ENCODE measurements at regions not wholly inside any gene's neighbourhood (a gene's known extent, or its start where the extent isn't known, plus 50 kb on each side); places are given as distances from the start of the nearest gene placed in this dataset.

DNA sequence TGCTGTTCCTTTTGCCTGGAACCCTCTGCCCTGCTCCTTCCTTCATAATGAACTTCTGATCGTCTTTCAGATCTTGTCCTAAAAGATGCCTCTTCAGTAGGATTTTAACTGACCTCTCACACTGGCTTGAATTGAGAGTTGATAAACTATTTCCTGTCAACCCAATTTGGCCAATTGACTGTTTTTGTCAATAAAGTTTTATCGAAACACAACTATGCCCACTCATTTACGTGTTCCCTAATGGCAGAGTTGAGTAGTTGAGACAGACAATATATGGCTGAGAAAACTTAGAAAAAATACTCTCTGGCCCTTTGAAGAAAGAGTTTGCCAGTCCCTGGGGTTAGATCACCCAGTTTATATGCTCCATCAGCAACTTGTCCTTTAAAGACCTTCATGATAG lies 171.7 kb upstream of the TBX3 start:
- ATAC-seq: no peak
- TF ChIP-seq POLR2A (IDR thresholded peaks at IDR 0.05): no peak
- TF ChIP-seq, protein P1, sequence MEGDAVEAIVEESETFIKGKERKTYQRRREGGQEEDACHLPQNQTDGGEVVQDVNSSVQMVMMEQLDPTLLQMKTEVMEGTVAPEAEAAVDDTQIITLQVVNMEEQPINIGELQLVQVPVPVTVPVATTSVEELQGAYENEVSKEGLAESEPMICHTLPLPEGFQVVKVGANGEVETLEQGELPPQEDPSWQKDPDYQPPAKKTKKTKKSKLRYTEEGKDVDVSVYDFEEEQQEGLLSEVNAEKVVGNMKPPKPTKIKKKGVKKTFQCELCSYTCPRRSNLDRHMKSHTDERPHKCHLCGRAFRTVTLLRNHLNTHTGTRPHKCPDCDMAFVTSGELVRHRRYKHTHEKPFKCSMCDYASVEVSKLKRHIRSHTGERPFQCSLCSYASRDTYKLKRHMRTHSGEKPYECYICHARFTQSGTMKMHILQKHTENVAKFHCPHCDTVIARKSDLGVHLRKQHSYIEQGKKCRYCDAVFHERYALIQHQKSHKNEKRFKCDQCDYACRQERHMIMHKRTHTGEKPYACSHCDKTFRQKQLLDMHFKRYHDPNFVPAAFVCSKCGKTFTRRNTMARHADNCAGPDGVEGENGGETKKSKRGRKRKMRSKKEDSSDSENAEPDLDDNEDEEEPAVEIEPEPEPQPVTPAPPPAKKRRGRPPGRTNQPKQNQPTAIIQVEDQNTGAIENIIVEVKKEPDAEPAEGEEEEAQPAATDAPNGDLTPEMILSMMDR (IDR thresholded peaks at IDR 0.05 in 4 of 5, conservative IDR thresholded peaks at IDR 0.05 in 1 of 5): no peak
- intact Hi-C loops (cut with DNase I; ENCODE audit: low total_unique reads) (no loop called here), in situ Hi-C loops (cut with MboI; ENCODE audit: low sequenced_read_pairs in 4 of 4) (no loop called here)
- no peak for DNase-seq
- Histone ChIP-seq H3K27me3 (peaks cover 0 to 2% (median 0%) of the 10 kb centered on the region in 3 donors), H3K4me1 (no peaks in the 10 kb centered on the region), H3K9me3 (no peaks in the 10 kb centered on the region), H3K4me3 (no peak overlapping the region), H3K36me3 (no peaks in the 10 kb centered on the region), H3K27ac (no peak overlapping the region)

DNA sequence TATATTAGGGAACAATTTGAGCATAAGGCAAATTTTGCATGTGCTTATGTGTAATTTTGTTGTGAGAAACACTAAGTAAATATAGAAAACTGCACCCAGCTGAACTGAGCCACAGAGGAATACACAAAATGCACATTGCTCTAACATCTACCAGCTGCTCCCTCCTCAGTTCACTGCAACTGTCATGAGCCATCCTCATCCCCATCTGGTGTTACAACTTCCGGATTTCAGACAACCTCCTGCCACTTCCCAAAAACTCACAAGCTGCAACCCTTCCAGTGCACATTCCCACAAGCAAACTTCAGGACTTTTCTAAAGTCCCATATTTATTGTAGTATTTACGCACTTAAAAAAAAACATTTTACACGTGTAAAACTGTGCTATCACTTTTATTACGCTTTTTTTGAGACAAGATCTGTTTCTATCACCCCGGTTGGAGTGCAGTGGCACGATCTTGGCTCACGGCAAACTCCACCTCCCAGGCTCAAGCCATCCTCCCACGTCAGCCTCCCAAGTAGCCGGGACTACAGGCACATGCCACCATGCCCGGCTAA lies 169.1 kb upstream of the TBX3 start:
- ATAC-seq (no peak), DNase-seq (no peak)
- TF ChIP-seq POLR2A (IDR thresholded peaks at IDR 0.05): no peak
- TF ChIP-seq, protein P1 (IDR thresholded peaks at IDR 0.05 in 4 of 5, conservative IDR thresholded peaks at IDR 0.05 in 1 of 5): no peak
- in situ Hi-C loops (cut with MboI; ENCODE audit: low sequenced_read_pairs in 4 of 4) (no loop called here), intact Hi-C loops (cut with DNase I; ENCODE audit: low total_unique reads) (no loop called here)
- Histone ChIP-seq H3K27ac (no peak overlapping the region), H3K36me3 (no peaks in the 10 kb centered on the region), H3K4me1 (no peaks in the 10 kb centered on the region), H3K27me3 (no peaks in the 10 kb centered on the region), H3K4me3 (no peak overlapping the region), H3K9me3 (no peaks in the 10 kb centered on the region)

DNA sequence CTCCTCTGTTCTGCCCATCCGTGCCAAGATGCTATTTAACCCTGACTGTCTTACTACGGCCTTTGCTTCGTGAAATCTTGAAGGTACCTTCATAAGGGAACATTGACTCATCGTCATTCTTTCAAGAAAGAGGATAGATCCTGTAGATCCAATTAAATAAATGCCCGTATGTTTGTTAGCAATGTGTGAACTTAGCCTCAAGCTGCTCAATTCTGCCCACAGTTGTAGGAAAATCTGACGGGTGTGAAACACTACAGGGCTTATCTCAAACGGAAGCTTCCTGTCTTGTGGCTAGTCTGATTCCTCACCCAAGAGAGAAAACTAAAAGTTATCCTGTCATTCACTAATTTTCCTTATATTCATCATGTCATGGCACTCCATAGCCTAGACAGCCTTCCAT lies 168.0 kb upstream of the TBX3 start:
- H3K27me3 ChIP-seq: no peaks in the 10 kb centered on the region
- DNase-seq (no peak), ATAC-seq (no peak)
- H3K4me1 ChIP-seq: no peaks in the 10 kb centered on the region
- TF ChIP-seq, protein P1 (IDR thresholded peaks at IDR 0.05 in 4 of 5, conservative IDR thresholded peaks at IDR 0.05 in 1 of 5): no peak
- no peak for TF ChIP-seq POLR2A (IDR thresholded peaks at IDR 0.05)
- no peak overlapping the region for H3K27ac ChIP-seq
- no peaks in the 10 kb centered on the region for H3K36me3 ChIP-seq
- no peaks in the 10 kb centered on the region for H3K9me3 ChIP-seq
- H3K4me3 ChIP-seq: no peak overlapping the region
- in situ Hi-C loops (cut with MboI; ENCODE audit: low sequenced_read_pairs in 4 of 4): no loop called here
- intact Hi-C loops (cut with DNase I; ENCODE audit: low total_unique reads): no loop called here

DNA sequence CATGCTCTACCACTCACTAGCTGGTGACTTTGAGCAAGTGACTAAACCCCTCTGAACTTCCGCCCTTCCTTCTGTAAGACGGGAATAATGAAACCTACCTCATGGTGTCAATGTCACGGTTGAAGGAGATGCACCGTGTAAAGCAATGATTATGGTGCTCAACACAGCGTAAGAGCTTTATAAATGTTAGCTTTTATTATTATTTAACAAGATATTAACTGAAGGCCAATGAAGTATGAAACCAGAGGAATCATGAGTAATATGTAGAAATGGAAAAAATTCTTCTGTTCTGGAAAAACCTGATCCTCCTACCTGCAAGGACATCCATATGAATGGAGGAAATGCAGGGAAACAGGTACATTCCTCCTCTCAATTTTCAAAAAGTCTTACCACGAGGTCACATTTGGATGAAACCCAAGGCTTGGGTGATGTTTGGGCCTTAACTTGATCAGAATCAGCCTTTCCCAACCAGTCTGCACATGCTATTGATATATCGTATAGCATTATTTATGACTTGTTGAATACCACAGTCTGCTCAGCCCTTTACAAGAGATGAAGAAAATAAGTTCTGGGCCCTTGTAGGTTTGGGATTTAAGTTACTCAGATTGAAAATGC lies 166.8 kb upstream of the TBX3 start:
- in situ Hi-C loops (cut with MboI; ENCODE audit: low sequenced_read_pairs in 4 of 4) (no loop called here), intact Hi-C loops (cut with DNase I; ENCODE audit: low total_unique reads) (no loop called here)
- no peak for TF ChIP-seq POLR2A (IDR thresholded peaks at IDR 0.05)
- TF ChIP-seq, protein P1 (IDR thresholded peaks at IDR 0.05 in 4 of 5, conservative IDR thresholded peaks at IDR 0.05 in 1 of 5): no peak
- no peak overlapping the region for H3K27ac ChIP-seq
- H3K4me1 ChIP-seq: no peaks in the 10 kb centered on the region
- ATAC-seq: no peak
- no peaks in the 10 kb centered on the region for H3K27me3 ChIP-seq
- DNase-seq: no peak
- H3K4me3 ChIP-seq: no peak overlapping the region
- H3K9me3 ChIP-seq: no peaks in the 10 kb centered on the region
- no peaks in the 10 kb centered on the region for H3K36me3 ChIP-seq

DNA sequence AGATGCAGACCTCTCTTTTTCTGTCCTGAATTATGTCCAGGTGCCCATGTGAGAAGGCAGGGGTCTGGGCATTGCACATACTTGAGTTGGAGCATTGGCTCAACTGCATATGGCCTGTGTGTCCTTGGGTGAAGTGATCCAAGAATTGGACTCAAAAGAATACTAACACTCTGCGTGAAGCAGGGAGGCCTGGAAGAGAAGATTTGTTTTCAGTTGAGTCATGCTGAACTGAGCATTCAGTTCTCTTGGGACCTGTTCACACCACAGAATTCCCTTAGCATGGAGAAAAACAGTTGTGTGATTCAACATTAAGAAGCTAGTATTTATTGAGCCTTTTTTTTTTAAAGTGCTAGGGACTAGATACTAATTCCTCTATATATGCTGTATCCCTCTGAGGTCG lies 164.7 kb upstream of the TBX3 start:
- in situ Hi-C loops (cut with MboI; ENCODE audit: low sequenced_read_pairs in 4 of 4): no loop called here
- no peak overlapping the region for H3K4me3 ChIP-seq
- no peaks in the 10 kb centered on the region for H3K36me3 ChIP-seq
- intact Hi-C loops (cut with DNase I; ENCODE audit: low total_unique reads): no loop called here
- DNase-seq (no peak), ATAC-seq (no peak)
- no peak for TF ChIP-seq POLR2A (IDR thresholded peaks at IDR 0.05)
- TF ChIP-seq, protein P1 (IDR thresholded peaks at IDR 0.05 in 4 of 5, conservative IDR thresholded peaks at IDR 0.05 in 1 of 5): no peak
- H3K27me3 ChIP-seq: no peaks in the 10 kb centered on the region
- H3K9me3 ChIP-seq: no peaks in the 10 kb centered on the region
- no peaks in the 10 kb centered on the region for H3K4me1 ChIP-seq
- no peak overlapping the region for H3K27ac ChIP-seq

All from gastrocnemius medialis (tissue), 4 donors.